ENCODE measurements at regions not wholly inside any gene's neighbourhood (a gene's known extent, or its start where the extent isn't known, plus 50 kb on each side); places are given as distances from the start of the nearest gene placed in this dataset.
A peak's percentile ranks its signal among the peaks of the same experiment; 100 is the strongest.
"Not testable (repeated sequence)": the region's sequence is repeated elsewhere in the genome, so short reads cannot be mapped to it uniquely, and the experiment has no call there.

GRCh38 chr22:22296047-22296446, 51.5 kb downstream of the VPREB1 start:
- peaks cover 21% of the 10 kb centered on the region for H4K20me1 ChIP-seq (ENCODE audit: control insufficient read depth, insufficient read depth, low read length, poor library complexity, severe bottlenecking)
- H3K4me1 ChIP-seq (ENCODE audit: control insufficient read depth in 2 of 2, insufficient read depth in 2 of 2, low read length in 2 of 2); CTCF ChIA-PET; H3K4me2 ChIP-seq (replicated peaks; ENCODE audit: low read depth, low read length, poor library complexity, severe bottlenecking); H3K27ac Mint-ChIP-seq; H3K4me3 ChIP-seq (ENCODE audit: control extremely low read depth in 1 of 5, extremely low read depth in 1 of 5, insufficient read depth in 1 of 5, low read depth in 2 of 5, low read length in 4 of 5); H3K9me3 Mint-ChIP-seq (ENCODE audit: insufficient read depth); DNase-seq; intact Hi-C loops (cut with micrococcal nuclease); H2AFZ ChIP-seq (ENCODE audit: insufficient read depth, low read depth, low read length, poor library complexity, severe bottlenecking); H3K27me3 ChIP-seq (replicated peaks in 1 of 4; ENCODE audit: control extremely low read depth in 1 of 4, control insufficient read depth in 3 of 4, insufficient read depth in 4 of 4, low read length in 3 of 4); H3K27me3 Mint-ChIP-seq; POLR2A ChIA-PET; ATAC-seq (ENCODE audit: low read depth); H3K27ac ChIP-seq (ENCODE audit: low read length in 2 of 2); H3K9ac ChIP-seq (ENCODE audit: low read length); H3K9me3 ChIP-seq (ENCODE audit: control extremely low read depth in 1 of 3, control insufficient read depth in 2 of 3, insufficient read depth in 1 of 3, low read length in 2 of 3); H3K4me3 Mint-ChIP-seq: not testable (repeated sequence)
- peaks cover 45% of the 10 kb centered on the region for H3K79me2 ChIP-seq (ENCODE audit: control insufficient read depth, insufficient read depth, low read length)
- peaks cover 0 to 19% of the 10 kb centered on the region in 2 experiments for H3K36me3 ChIP-seq (replicated peaks in 1 of 2; ENCODE audit: control extremely low read depth in 1 of 2, control insufficient read depth in 1 of 2, extremely low read depth in 1 of 2, insufficient read depth in 2 of 2, low read length in 1 of 2)
- WGBS (ENCODE audit: insufficient coverage), result no CpG with 5 or more reads among the region's 4 CpGs
- peaks cover 21% of the 10 kb centered on the region for H3K4me1 Mint-ChIP-seq

GRCh38 chr22:22297159-22297793, 52.7 kb downstream of the VPREB1 start:
- intact Hi-C loops (cut with micrococcal nuclease); H3K27me3 Mint-ChIP-seq; DNase-seq; H3K9me3 ChIP-seq (ENCODE audit: control extremely low read depth in 1 of 3, control insufficient read depth in 2 of 3, insufficient read depth in 1 of 3, low read length in 2 of 3); H3K9me3 Mint-ChIP-seq (ENCODE audit: insufficient read depth); H3K27ac ChIP-seq (ENCODE audit: low read length in 2 of 2); ATAC-seq (ENCODE audit: low read depth); H3K4me1 ChIP-seq (ENCODE audit: control insufficient read depth in 2 of 2, insufficient read depth in 2 of 2, low read length in 2 of 2); H3K27me3 ChIP-seq (replicated peaks in 1 of 4; ENCODE audit: control extremely low read depth in 1 of 4, control insufficient read depth in 3 of 4, insufficient read depth in 4 of 4, low read length in 3 of 4): not testable (repeated sequence)
- H3K27ac Mint-ChIP-seq, result peak overlapping the region; percentile 91
- H3K4me3 Mint-ChIP-seq, result peak overlapping the region; percentile 95
- Histone ChIP-seq H3K79me2 (ENCODE audit: control insufficient read depth, insufficient read depth, low read length) (peaks cover 53% of the 10 kb centered on the region), H2AFZ (ENCODE audit: insufficient read depth, low read depth, low read length, poor library complexity, severe bottlenecking) (peak overlapping the region; percentile 79), H3K4me2 (replicated peaks; ENCODE audit: low read depth, low read length, poor library complexity, severe bottlenecking) (peak overlapping the region; percentile 62), H3K36me3 (replicated peaks in 1 of 2; ENCODE audit: control extremely low read depth in 1 of 2, control insufficient read depth in 1 of 2, extremely low read depth in 1 of 2, insufficient read depth in 2 of 2, low read length in 1 of 2) (peaks cover 0 to 11% of the 10 kb centered on the region in 2 experiments), H3K4me3 (ENCODE audit: control extremely low read depth in 1 of 5, extremely low read depth in 1 of 5, insufficient read depth in 1 of 5, low read depth in 2 of 5, low read length in 4 of 5) (peak overlapping the region in 4 of 5 experiments; percentile 66 to 80 (median 68)), H3K9ac (ENCODE audit: low read length) (peak overlapping the region; percentile 75), H4K20me1 (ENCODE audit: control insufficient read depth, insufficient read depth, low read length, poor library complexity, severe bottlenecking) (peaks cover 20% of the 10 kb centered on the region)
- ChIA-PET POLR2A (interaction anchor here (1.3 kb wide), 1 partner anchor 96 kb away, joined by 5 read pairs; no protein-coding TSS in a partner anchor), CTCF (interaction anchor here (1.3 to 1.5 kb wide), 3 partner anchors 140 to 267 kb away, joined by 3 to 4 read pairs (median 4); no protein-coding TSS in a partner anchor)
- 2% methylated on average over 15 of the region's 28 CpGs for WGBS (ENCODE audit: insufficient coverage)
- peaks cover 26% of the 10 kb centered on the region for H3K4me1 Mint-ChIP-seq
